IMR-90 (cell line): ENCODE measurements at regions not wholly inside any gene's neighbourhood (a gene's known extent, or its start where the extent isn't known, plus 50 kb on each side); places are given as distances from the start of the nearest gene placed in this dataset.

ENCODE experiments used
- ATAC-seq: fragments of 200-7000 bp; cut with Tn5 transposase; 2 replicates; pipeline ENCODE4 v1.9.1; 2020; ENCODE audit warnings: low read depth, mild to moderate bottlenecking, moderate library complexity
- BruUV-seq: library from RNA; stranded (reverse); fragments of 400-500 nt; replicated peaks from 2 replicates; lab custom pipeline; 2021; lab: Mats Ljungman, UMichigan
- CTCF ChIA-PET: fragments of 300-600 bp; formaldehyde crosslinking; extraction: SDS; loops from one replicate; lab custom pipeline; 2021; ENCODE audit warnings: antibody characterized with exemption; lab: Yijun Ruan, JAX
- POLR2A ChIA-PET: fragments of 300-600 bp; sonication (Branson Sonifier 250); formaldehyde crosslinking; loops from one replicate; lab custom pipeline; 2022; ENCODE audit warnings: antibody characterized with exemption; ENCODE audit not compliant: unreplicated experiment; lab: Charles Lee
- DNase-seq: peaks from one replicate; pipeline ENCODE4 v3.0.0; 2013
- H2AFZ ChIP-seq: replicated peaks from 2 replicates; pipeline ENCODE3; 2013; ENCODE audit warnings: low read length, mild to moderate bottlenecking; ENCODE audit not compliant: poor library complexity
- H2AK5ac ChIP-seq: 2 replicates; pipeline ENCODE4 v1.6.1; 2013; ENCODE audit warnings: low read depth, low read length, inconsistent platforms
- H2AK9ac ChIP-seq: replicated peaks from 2 replicates; pipeline ENCODE3; 2013; ENCODE audit warnings: mild to moderate bottlenecking, low read depth, low read length, moderate library complexity; ENCODE audit not compliant: poor library complexity
- H2BK120ac ChIP-seq: 2 replicates; pipeline ENCODE4 v1.6.1; 2013; ENCODE audit warnings: low read depth, low read length, inconsistent platforms
- H2BK15ac ChIP-seq: 3 replicates; pipeline ENCODE4 v1.6.1; 2013; ENCODE audit warnings: low read depth, low read length, inconsistent platforms
- H2BK20ac ChIP-seq: 2 replicates; pipeline ENCODE4 v1.6.1; 2013; ENCODE audit warnings: low read depth, mild to moderate bottlenecking, inconsistent platforms, low read length, moderate library complexity
- H2BK5ac ChIP-seq: 2 replicates; pipeline ENCODE4 v1.6.1; 2013; ENCODE audit warnings: mild to moderate bottlenecking, low read depth, low read length, inconsistent platforms; ENCODE audit not compliant: poor library complexity, severe bottlenecking
- H3K14ac ChIP-seq: replicated peaks from 2 replicates; pipeline ENCODE4 v1.6.1; 2013; ENCODE audit warnings: low read depth, low read length, inconsistent platforms
- H3K18ac ChIP-seq: 2 replicates; pipeline ENCODE4 v1.6.1; 2013; ENCODE audit warnings: low read depth, low read length, control low read depth
- H3K23ac ChIP-seq: 2 replicates; pipeline ENCODE4 v1.6.1; 2013; ENCODE audit warnings: low read depth, low read length, inconsistent platforms
- H3K27ac ChIP-seq: 2 replicates; pipeline ENCODE4 v1.5.1; 2013; ENCODE audit warnings: mild to moderate bottlenecking, control low read depth, low read length; ENCODE audit not compliant: insufficient read depth
- H3K27me3 ChIP-seq: 2 replicates; pipeline ENCODE4 v1.6.1; 2013; ENCODE audit warnings: low read length; ENCODE audit not compliant: control insufficient read depth, insufficient read depth
- H3K36me3 ChIP-seq: 2 replicates; pipeline ENCODE4 v1.6.1; 2013; ENCODE audit warnings: low read length, mixed read lengths; ENCODE audit not compliant: control insufficient read depth, insufficient read depth
- H3K4ac ChIP-seq: 2 replicates; pipeline ENCODE4 v1.6.1; 2013; ENCODE audit warnings: low read depth, low read length, inconsistent platforms
- H3K4me1 ChIP-seq: 2 replicates; pipeline ENCODE4 v1.6.1; 2013; ENCODE audit warnings: low read length, mixed read lengths; ENCODE audit not compliant: control insufficient read depth, insufficient read depth
- H3K4me2 ChIP-seq: 2 replicates; pipeline ENCODE4 v1.6.1; 2013; ENCODE audit warnings: low read depth, mild to moderate bottlenecking, control low read depth, low read length, moderate library complexity
- H3K4me3 ChIP-seq: 2 replicates; pipeline ENCODE4 v1.5.1; 2013; ENCODE audit warnings: low read depth, mild to moderate bottlenecking, control low read depth, low read length, moderate library complexity; ENCODE audit not compliant: insufficient read depth
- H3K56ac ChIP-seq: 2 replicates; pipeline ENCODE4 v1.6.1; 2013; ENCODE audit warnings: low read length, inconsistent platforms; ENCODE audit not compliant: insufficient read depth; ENCODE audit errors: extremely low read depth
- H3K79me1 ChIP-seq, 2 experiments: 2 replicates each; pipeline ENCODE4 v1.6.1; 2013; ENCODE audit warnings: low read length in 2 of 2, inconsistent platforms in 1 of 2, low read depth in 1 of 2
- H3K9ac ChIP-seq: 2 replicates; pipeline ENCODE4 v1.6.1; 2013; ENCODE audit warnings: low read depth, low read length, control low read depth
- H3K9me1 ChIP-seq: 2 replicates; pipeline ENCODE4 v1.6.1; 2013; ENCODE audit warnings: low read length, inconsistent platforms; ENCODE audit not compliant: insufficient read depth
- H3K9me3 ChIP-seq: 2 replicates; pipeline ENCODE4 v1.6.1; 2013; ENCODE audit warnings: low read length; ENCODE audit not compliant: control insufficient read depth, insufficient read depth
- H4K20me1 ChIP-seq: 2 replicates; pipeline ENCODE4 v1.6.1; 2013; ENCODE audit warnings: low read length, inconsistent platforms; ENCODE audit not compliant: insufficient read depth
- H4K5ac ChIP-seq: 2 replicates; pipeline ENCODE4 v1.6.1; 2013; ENCODE audit warnings: mild to moderate bottlenecking, low read depth, low read length, control low read depth
- H4K8ac ChIP-seq, 2 experiments: 2 replicates each; pipeline ENCODE4 v1.6.1; 2013; ENCODE audit warnings: low read depth in 2 of 2, low read length in 2 of 2, control low read depth in 1 of 2, inconsistent platforms in 1 of 2
- H4K91ac ChIP-seq: 2 replicates; pipeline ENCODE4 v1.6.1; 2013; ENCODE audit warnings: low read depth, low read length, inconsistent platforms; ENCODE audit not compliant: insufficient read depth
- CEBPB ChIP-seq: IDR thresholded peaks from 2 replicates; pipeline ENCODE4 v1.6.1; 2012; ENCODE audit warnings: low read depth, low read length, improper control_type of control experiment
- CTCF ChIP-seq: conservative IDR thresholded peaks from 2 replicates; pipeline ENCODE4 v1.5.1; 2012; ENCODE audit warnings: mild to moderate bottlenecking, low read depth, low read length, improper control_type of control experiment
- FOS ChIP-seq: fragments of 150-350 bp; IDR thresholded peaks from 2 replicates; pipeline ENCODE4 v1.6.1; 2016; ENCODE audit warnings: low read depth, low read length
- MAZ ChIP-seq: IDR thresholded peaks from 2 replicates; pipeline ENCODE4 v1.6.1; 2012; ENCODE audit warnings: low read depth, mild to moderate bottlenecking, low read length, improper control_type of control experiment, moderate library complexity, borderline replicate concordance
- POLR2A ChIP-seq: IDR thresholded peaks from 2 replicates; pipeline ENCODE4 v1.6.1; 2012; ENCODE audit warnings: mild to moderate bottlenecking, low read depth, low read length
- RAD21 ChIP-seq: IDR thresholded peaks from 2 replicates; pipeline ENCODE4 v1.6.1; 2012; ENCODE audit warnings: low read length, improper control_type of control experiment
- RFX5 ChIP-seq: IDR thresholded peaks from 2 replicates; pipeline ENCODE4 v1.8.0; 2012; ENCODE audit warnings: low read depth, mild to moderate bottlenecking, low read length, moderate library complexity
- SMC3 ChIP-seq: fragments of 150-350 bp; IDR thresholded peaks from 2 replicates; pipeline ENCODE4 v1.6.1; 2016; ENCODE audit warnings: low read depth, mild to moderate bottlenecking, antibody characterized with exemption, low read length, moderate library complexity
- WGBS, 2 experiments: methylation state at CpG; one replicate each; pipeline versions ENCODE4 v1.1.5 to v1.1.7; 2013; ENCODE audit warnings: missing lambda C conversion rate in 2 of 2; ENCODE audit not compliant: insufficient read length in 1 of 2; ENCODE audit errors: extremely low coverage in 2 of 2; 5-methylcytosine and 5-hydroxymethylcytosine counted together
- dilution Hi-C: fragments of 300-500 bp; cut with HindIII; formaldehyde crosslinking; loops from one replicate; pipeline ENCODE4 v1.14.3; 2018; ENCODE audit warnings: low sequenced_read_pairs; ENCODE audit not compliant: unreplicated experiment
- in situ Hi-C: fragments of 300-500 bp; cut with MboI; formaldehyde crosslinking; loops from 3 replicates; pipeline ENCODE4 v1.14.3; 2019; ENCODE audit warnings: low sequenced_read_pairs, inconsistent platforms, mixed read lengths
- intact Hi-C: fragments of 100-400 bp; cut with micrococcal nuclease; formaldehyde crosslinking; loops from 2 replicates; pipeline ENCODE4 v1.10.0; 2022

DNA sequence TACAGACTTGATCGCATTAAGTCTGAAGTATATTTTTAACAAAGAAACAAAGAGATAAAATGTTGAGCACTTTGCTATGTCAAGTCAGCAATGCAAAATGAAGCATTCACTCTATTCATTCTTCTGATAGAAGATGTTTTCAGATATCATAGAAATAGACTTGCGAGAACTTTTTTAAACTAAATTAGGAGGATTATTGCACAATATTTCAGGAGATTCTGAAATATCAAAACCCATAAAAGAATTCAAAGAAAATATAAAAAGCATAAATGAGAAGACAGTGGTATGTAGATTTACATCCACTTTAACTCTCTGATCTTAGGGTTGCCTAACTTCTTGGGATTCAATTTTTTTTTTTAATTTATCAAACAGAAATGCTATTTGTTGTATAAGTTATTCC, 81.1 kb upstream of the PABPC4L start:
- H3K14ac ChIP-seq, result no peak overlapping the region
- TF ChIP-seq FOS (no peak), SMC3 (no peak), POLR2A (no peak), CEBPB (peak; percentile 47; the same call in 1 of the 2 replicates), RFX5 (no peak), MAZ (no peak), RAD21 (no peak), CTCF (no peak)
- CTCF ChIA-PET, result no interaction called here
- H2AK9ac ChIP-seq, result no peak overlapping the region
- H3K4ac ChIP-seq, result no peak overlapping the region
- no peak overlapping the region for H3K18ac ChIP-seq
- H4K20me1 ChIP-seq, result no peaks in the 10 kb centered on the region
- H2BK15ac ChIP-seq, result no peak overlapping the region
- no peak overlapping the region for H3K27ac ChIP-seq
- no peak overlapping the region for H2AFZ ChIP-seq
- no TSS peak for BruUV-seq
- dilution Hi-C loops, result no loop called here
- POLR2A ChIA-PET, result no interaction called here
- no peak overlapping the region for H3K9ac ChIP-seq
- no peak overlapping the region for H2AK5ac ChIP-seq
- no peak overlapping the region for H2BK5ac ChIP-seq
- no peak overlapping the region for H3K23ac ChIP-seq
- H3K4me1 ChIP-seq, result no peaks in the 10 kb centered on the region
- H2BK20ac ChIP-seq, result no peak overlapping the region
- no peaks in the 10 kb centered on the region for H3K27me3 ChIP-seq
- intact Hi-C loops, result no loop called here
- DNase-seq, result no peak
- no peak overlapping the region for H4K5ac ChIP-seq
- no peaks in the 10 kb centered on the region for H3K36me3 ChIP-seq
- no peak overlapping the region for H4K91ac ChIP-seq
- in situ Hi-C loops, result no loop called here
- no peak overlapping the region for H3K4me2 ChIP-seq
- no peak overlapping the region for H2BK120ac ChIP-seq
- H3K4me3 ChIP-seq, result no peak overlapping the region
- H3K56ac ChIP-seq, result no peak overlapping the region
- H3K9me3 ChIP-seq, result no peaks in the 10 kb centered on the region
- no peak for ATAC-seq
- WGBS, 2 experiments, result no CpG with 5 or more reads among the region's 2 CpGs
- no peaks in the 10 kb centered on the region for H3K9me1 ChIP-seq
- no peaks in the 10 kb centered on the region for H3K79me1 ChIP-seq
- no peak overlapping the region for H4K8ac ChIP-seq
